CD4-positive, alpha-beta T cell (primary cell): ENCODE measurements at regions not wholly inside any gene's neighbourhood (a gene's known extent, or its start where the extent isn't known, plus 50 kb on each side); places are given as distances from the start of the nearest gene placed in this dataset.

Experiments
- ATAC-seq: fragments of 200-7000 bp; cut with Tn5 transposase; one replicate; pipeline ENCODE4 v1.10.0; 2022; ENCODE audit warnings: mild to moderate bottlenecking; ENCODE audit not compliant: poor library complexity
- CTCF ChIA-PET: fragments of 350-600 bp; sonication (Branson Sonifier 250); formaldehyde crosslinking; loops from one replicate; lab custom pipeline; 2021; ENCODE audit warnings: antibody characterized with exemption, inconsistent platforms; lab: Charles Lee
- POLR2A ChIA-PET: fragments of 350-600 bp; sonication (Branson Sonifier 250); formaldehyde crosslinking; loops from one replicate; lab custom pipeline; 2021; ENCODE audit warnings: antibody characterized with exemption, inconsistent platforms; lab: Charles Lee
- DNase-seq, 14 experiments: peaks; one replicate each; pipeline ENCODE4 v3.0.0-alpha.2; 2013 to 2020; ENCODE audit warnings: mixed read lengths in 2 of 14
- H3K27ac ChIP-seq, 2 donors: one replicate each; pipeline versions ENCODE4 v1.5.1 to v1.7.0; 2013; ENCODE audit warnings: low read length in 2 of 2, low read depth in 1 of 2, mild to moderate bottlenecking in 1 of 2
- H3K27me3 ChIP-seq, 2 experiments: 1 replicate in 1 of 2; 2 replicates in 1 of 2; pipeline versions ENCODE4 v1.6.1 to v1.7.0; 2013; ENCODE audit warnings: low read length in 2 of 2, control low read depth in 1 of 2, mild to moderate bottlenecking in 1 of 2, moderate library complexity in 1 of 2; ENCODE audit not compliant: insufficient read depth in 2 of 2, control insufficient read depth in 1 of 2
- H3K36me3 ChIP-seq: one replicate; pipeline ENCODE4 v1.6.1; 2013; ENCODE audit warnings: low read length, control low read depth; ENCODE audit not compliant: insufficient read depth
- H3K4me1 ChIP-seq: one replicate; pipeline ENCODE4 v1.6.1; 2013; ENCODE audit warnings: low read length, control low read depth; ENCODE audit not compliant: insufficient read depth
- H3K4me3 ChIP-seq: one replicate; pipeline ENCODE4 v1.5.1; 2013; ENCODE audit warnings: mild to moderate bottlenecking, low read length, moderate library complexity
- H3K9me3 ChIP-seq, 2 experiments: 1 replicate in 1 of 2; 2 replicates in 1 of 2; pipeline versions ENCODE4 v1.6.1 to v1.7.0; 2013; ENCODE audit warnings: low read length in 2 of 2, mild to moderate bottlenecking in 2 of 2, control low read depth in 1 of 2, moderate library complexity in 1 of 2; ENCODE audit not compliant: control insufficient read depth in 1 of 2, insufficient read depth in 1 of 2
- H3K27ac Mint-ChIP-seq: one replicate; pipeline ENCODE4 v1.8.0; 2020; ENCODE audit warnings: mixed read lengths
- H3K27me3 Mint-ChIP-seq: one replicate; pipeline ENCODE4 v1.8.0; 2021; ENCODE audit warnings: mixed read lengths
- H3K36me3 Mint-ChIP-seq: one replicate; pipeline ENCODE4 v1.8.0; 2021; ENCODE audit warnings: low read depth, mixed read lengths
- H3K4me1 Mint-ChIP-seq: one replicate; pipeline ENCODE4 v1.8.0; 2021; ENCODE audit warnings: low read depth, mixed read lengths
- H3K4me3 Mint-ChIP-seq: one replicate; pipeline ENCODE4 v1.8.0; 2020; ENCODE audit warnings: mild to moderate bottlenecking, mixed read lengths
- H3K9me3 Mint-ChIP-seq: one replicate; pipeline ENCODE4 v1.8.0; 2020; ENCODE audit warnings: mixed read lengths
- intact Hi-C, 2 experiments: fragments of 100-400 bp; cut with DNase I in 1 of 2; cut with micrococcal nuclease in 1 of 2; formaldehyde crosslinking; loops; one replicate each; pipeline versions ENCODE4 v1.15.1 to v1.9.0; 2023 to 2025; cut with DNase I, micrococcal nuclease
- TF ChIP-seq, protein P1 (sequence below): fragments of 200-600 bp; IDR thresholded peaks from one replicate; pipeline ENCODE4 v1.8.0; 2022; ENCODE audit warnings: antibody characterized with exemption, mild to moderate bottlenecking

DNA sequence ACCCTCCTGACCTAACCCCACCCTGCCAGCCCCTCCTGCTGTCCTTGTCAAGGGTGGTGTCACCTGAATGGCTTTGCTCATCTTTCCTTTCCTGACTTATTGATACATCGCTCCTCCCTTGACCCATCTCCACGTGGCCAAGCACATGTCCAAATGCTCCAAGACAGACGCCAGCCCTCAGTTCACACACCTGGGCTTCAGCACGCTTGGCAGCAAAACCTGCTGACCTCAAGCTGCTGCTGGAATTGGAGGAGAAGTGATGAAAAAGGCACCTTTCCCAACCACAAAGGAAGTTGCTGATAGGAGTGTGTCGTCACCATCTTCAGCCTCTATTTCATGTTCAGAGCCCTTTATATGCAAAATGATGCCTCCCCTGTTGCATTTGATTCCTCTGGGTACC is 141.3 kb downstream of the TLE3 start:
- Mint-ChIP-seq H3K4me3 (no peak overlapping the region), H3K27ac (no peak overlapping the region)
- POLR2A ChIA-PET, result no interaction called here

DNA sequence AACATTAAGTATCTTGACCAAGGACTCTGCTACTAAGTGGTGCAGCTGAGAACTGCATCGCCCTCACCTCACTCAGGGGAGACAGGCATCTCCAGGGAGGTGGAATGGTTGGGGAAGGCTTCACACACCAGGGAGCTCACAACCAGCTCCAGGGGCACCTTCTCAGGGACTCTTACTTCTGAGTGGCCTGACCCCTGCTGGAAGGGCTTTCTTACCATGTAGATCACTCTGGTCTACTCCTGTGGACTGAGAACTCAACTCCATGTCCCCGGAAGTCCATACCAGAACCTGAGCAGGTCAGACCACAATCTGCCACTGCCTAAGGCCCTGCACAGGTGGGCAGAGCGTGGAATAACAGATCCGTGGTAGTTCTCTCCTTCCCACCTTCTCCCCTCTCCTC is 140.5 kb downstream of the TLE3 start:
- Histone ChIP-seq H3K9me3 (no peaks in the 10 kb centered on the region), H3K27me3 (no peaks in the 10 kb centered on the region), H3K4me1 (no peaks in the 10 kb centered on the region), H3K27ac (no peak overlapping the region), H3K4me3 (no peak overlapping the region), H3K36me3 (no peaks in the 10 kb centered on the region)
- ChIA-PET CTCF (no interaction called here), POLR2A (no interaction called here)
- Mint-ChIP-seq H3K4me3 (no peak overlapping the region), H3K27me3 (no peaks in the 10 kb centered on the region), H3K9me3 (no peaks in the 10 kb centered on the region), H3K4me1 (no peaks in the 10 kb centered on the region), H3K36me3 (no peaks in the 10 kb centered on the region), H3K27ac (no peak overlapping the region)
- no peak for ATAC-seq
- DNase-seq, result no peak
- intact Hi-C loops, result no loop called here
- TF ChIP-seq, protein P1, sequence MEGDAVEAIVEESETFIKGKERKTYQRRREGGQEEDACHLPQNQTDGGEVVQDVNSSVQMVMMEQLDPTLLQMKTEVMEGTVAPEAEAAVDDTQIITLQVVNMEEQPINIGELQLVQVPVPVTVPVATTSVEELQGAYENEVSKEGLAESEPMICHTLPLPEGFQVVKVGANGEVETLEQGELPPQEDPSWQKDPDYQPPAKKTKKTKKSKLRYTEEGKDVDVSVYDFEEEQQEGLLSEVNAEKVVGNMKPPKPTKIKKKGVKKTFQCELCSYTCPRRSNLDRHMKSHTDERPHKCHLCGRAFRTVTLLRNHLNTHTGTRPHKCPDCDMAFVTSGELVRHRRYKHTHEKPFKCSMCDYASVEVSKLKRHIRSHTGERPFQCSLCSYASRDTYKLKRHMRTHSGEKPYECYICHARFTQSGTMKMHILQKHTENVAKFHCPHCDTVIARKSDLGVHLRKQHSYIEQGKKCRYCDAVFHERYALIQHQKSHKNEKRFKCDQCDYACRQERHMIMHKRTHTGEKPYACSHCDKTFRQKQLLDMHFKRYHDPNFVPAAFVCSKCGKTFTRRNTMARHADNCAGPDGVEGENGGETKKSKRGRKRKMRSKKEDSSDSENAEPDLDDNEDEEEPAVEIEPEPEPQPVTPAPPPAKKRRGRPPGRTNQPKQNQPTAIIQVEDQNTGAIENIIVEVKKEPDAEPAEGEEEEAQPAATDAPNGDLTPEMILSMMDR, result no peak

More for the DNA sequence above, 141.3 kb downstream of the TLE3 start:
- Histone ChIP-seq H3K27me3 (no peaks in the 10 kb centered on the region), H3K36me3 (no peaks in the 10 kb centered on the region), H3K4me1 (no peaks in the 10 kb centered on the region), H3K27ac (no peak overlapping the region), H3K9me3 (no peaks in the 10 kb centered on the region), H3K4me3 (no peak overlapping the region)
- Mint-ChIP-seq H3K27me3 (no peaks in the 10 kb centered on the region), H3K36me3 (no peaks in the 10 kb centered on the region), H3K4me1 (no peaks in the 10 kb centered on the region), H3K9me3 (no peaks in the 10 kb centered on the region)
- DNase-seq (no peak), ATAC-seq (no peak)
- intact Hi-C loops, result no loop called here
- CTCF ChIA-PET, result no interaction called here
- TF ChIP-seq, protein P1, result no peak

DNA sequence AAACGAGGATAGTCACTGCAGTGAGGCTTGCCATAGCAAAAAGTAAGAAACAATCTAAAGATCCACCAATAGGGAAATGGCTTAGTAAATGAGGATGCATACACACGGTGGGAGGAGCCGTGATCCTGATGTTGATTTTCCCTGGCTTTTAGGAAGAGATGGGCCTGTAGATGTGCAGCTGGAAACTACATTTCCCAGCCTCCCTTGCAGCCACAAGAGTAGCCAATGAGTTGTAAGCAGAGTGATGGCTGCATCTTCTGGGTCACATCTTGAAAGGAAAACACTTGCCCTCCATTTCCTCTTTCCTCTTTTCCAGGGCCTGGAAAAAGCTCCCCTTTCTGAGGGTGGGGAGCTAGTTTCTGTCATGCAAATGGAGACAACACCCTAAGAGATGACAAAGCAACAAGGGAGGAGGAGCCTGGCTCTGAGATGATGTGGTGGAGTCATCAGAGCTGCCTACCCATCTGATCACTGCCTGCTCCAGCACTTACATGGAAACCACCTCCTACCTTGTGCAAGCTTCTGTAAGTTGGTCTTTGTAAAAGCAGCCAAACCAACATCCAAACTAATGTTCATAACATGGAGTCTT is 139.1 kb downstream of the TLE3 start:
- Mint-ChIP-seq H3K4me3 (no peak overlapping the region), H3K36me3 (no peaks in the 10 kb centered on the region), H3K27ac (no peak overlapping the region), H3K4me1 (no peaks in the 10 kb centered on the region), H3K9me3 (no peaks in the 10 kb centered on the region), H3K27me3 (peaks cover 4% of the 10 kb centered on the region)
- Histone ChIP-seq H3K36me3 (no peaks in the 10 kb centered on the region), H3K4me3 (no peak overlapping the region), H3K27me3 (no peaks in the 10 kb centered on the region), H3K27ac (no peak overlapping the region), H3K9me3 (no peaks in the 10 kb centered on the region), H3K4me1 (no peaks in the 10 kb centered on the region)
- ChIA-PET POLR2A (no interaction called here), CTCF (no interaction called here)
- TF ChIP-seq, protein P1, result no peak
- no peak for ATAC-seq
- DNase-seq, result no peak
- intact Hi-C loops, result no loop called here
